ENCODE measurements at regions not wholly inside any gene's neighbourhood (a gene's known extent, or its start where the extent isn't known, plus 50 kb on each side); places are given as distances from the start of the nearest gene placed in this dataset.
A peak's percentile ranks its signal among the peaks of the same experiment; 100 is the strongest.
"Not testable (repeated sequence)": the region's sequence is repeated elsewhere in the genome, so short reads cannot be mapped to it uniquely, and the experiment has no call there.

GRCh38 chr2:142291969-142292368 is 161.2 kb upstream of the LRP1B start:
- intact Hi-C loops (cut with DNase I) = no loop called here
- Histone ChIP-seq H3K36me3 (no peaks in the 10 kb centered on the region), H3K27ac (no peak overlapping the region), H3K4me3 (no peak overlapping the region), H3K27me3 (no peaks in the 10 kb centered on the region), H3K9me3 (no peaks in the 10 kb centered on the region), H3K4me1 (no peaks in the 10 kb centered on the region)
- 68 to 81% (median 75%) methylated on average over 2 of the region's 2 CpGs for WGBS, 4 donors
- ATAC-seq (no peak), DNase-seq (no peak)
- TF ChIP-seq, protein P1, sequence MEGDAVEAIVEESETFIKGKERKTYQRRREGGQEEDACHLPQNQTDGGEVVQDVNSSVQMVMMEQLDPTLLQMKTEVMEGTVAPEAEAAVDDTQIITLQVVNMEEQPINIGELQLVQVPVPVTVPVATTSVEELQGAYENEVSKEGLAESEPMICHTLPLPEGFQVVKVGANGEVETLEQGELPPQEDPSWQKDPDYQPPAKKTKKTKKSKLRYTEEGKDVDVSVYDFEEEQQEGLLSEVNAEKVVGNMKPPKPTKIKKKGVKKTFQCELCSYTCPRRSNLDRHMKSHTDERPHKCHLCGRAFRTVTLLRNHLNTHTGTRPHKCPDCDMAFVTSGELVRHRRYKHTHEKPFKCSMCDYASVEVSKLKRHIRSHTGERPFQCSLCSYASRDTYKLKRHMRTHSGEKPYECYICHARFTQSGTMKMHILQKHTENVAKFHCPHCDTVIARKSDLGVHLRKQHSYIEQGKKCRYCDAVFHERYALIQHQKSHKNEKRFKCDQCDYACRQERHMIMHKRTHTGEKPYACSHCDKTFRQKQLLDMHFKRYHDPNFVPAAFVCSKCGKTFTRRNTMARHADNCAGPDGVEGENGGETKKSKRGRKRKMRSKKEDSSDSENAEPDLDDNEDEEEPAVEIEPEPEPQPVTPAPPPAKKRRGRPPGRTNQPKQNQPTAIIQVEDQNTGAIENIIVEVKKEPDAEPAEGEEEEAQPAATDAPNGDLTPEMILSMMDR (IDR thresholded peaks at IDR 0.05) = no peak
- no peak for TF ChIP-seq POLR2A (IDR thresholded peaks at IDR 0.05)

GRCh38 chr2:142290931-142291330 is 160.1 kb upstream of the LRP1B start:
- ATAC-seq (no peak), DNase-seq (no peak)
- TF ChIP-seq POLR2A (IDR thresholded peaks at IDR 0.05) = no peak
- TF ChIP-seq, protein P1 (IDR thresholded peaks at IDR 0.05) = no peak
- Histone ChIP-seq H3K4me1 (no peaks in the 10 kb centered on the region), H3K27me3 (peaks cover 0 to 7% (median 0%) of the 10 kb centered on the region in 9 donors), H3K4me3 (no peak overlapping the region), H3K9me3 (no peaks in the 10 kb centered on the region), H3K27ac (no peak overlapping the region), H3K36me3 (no peaks in the 10 kb centered on the region)
- intact Hi-C loops (cut with DNase I) = no loop called here
- WGBS, 4 donors = 50 to 56% (median 53%) methylated on average over 3 of the region's 3 CpGs

DNA sequence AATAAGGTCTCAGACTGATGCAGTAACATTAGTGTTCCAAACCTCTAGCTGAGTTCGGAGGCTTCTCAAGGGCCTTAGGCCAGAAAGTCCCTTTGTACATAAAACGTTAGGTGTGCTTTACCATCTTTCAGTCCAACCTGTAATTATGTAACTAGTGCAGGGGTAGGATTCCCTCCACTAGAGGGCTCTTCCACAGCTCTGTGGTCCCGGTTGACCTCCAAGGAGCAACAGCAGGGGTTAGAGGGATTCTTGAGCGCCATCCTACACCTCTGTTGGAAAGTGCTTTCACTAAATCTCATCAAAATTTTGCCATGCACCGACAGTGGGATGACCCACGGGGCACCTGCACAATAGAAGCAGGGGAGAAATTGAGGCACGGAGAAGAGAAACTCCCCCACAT is 155.8 kb upstream of the LRP1B start:
- Histone ChIP-seq H3K9me3 (no peaks in the 10 kb centered on the region), H3K27ac (no peak overlapping the region), H3K36me3 (no peaks in the 10 kb centered on the region), H3K4me1 (no peaks in the 10 kb centered on the region), H3K27me3 (peaks cover 0 to 7% (median 0%) of the 10 kb centered on the region in 9 donors), H3K4me3 (no peak overlapping the region)
- DNase-seq (no peak), ATAC-seq (no peak)
- WGBS, 4 donors = 36 to 54% (median 40%) methylated on average over 7 of the region's 7 CpGs
- intact Hi-C loops (cut with DNase I) = no loop called here
- TF ChIP-seq, protein P1 (IDR thresholded peaks at IDR 0.05) = peak in 1 of 12 donors; percentile 7
- no peak for TF ChIP-seq POLR2A (IDR thresholded peaks at IDR 0.05)

DNA sequence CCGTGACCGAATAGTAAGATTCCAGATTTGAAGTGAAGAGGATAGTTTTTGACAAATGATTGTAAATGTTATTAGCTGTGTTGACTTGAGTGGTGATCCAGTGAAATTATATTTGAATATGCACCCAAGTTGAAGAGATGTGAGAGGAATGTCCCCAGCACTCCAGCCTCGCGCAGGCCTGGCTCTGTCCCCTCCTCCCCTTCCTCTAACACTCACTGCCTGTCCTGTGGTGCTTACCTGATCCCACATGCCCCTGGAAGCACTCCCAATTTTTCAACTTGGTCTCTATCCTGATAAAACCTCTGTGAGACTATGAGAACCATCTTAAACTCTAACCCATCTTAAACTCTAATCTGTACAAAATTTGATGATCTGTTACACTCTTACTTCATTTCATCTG is 154.7 kb upstream of the LRP1B start:
- TF ChIP-seq, protein P1 (IDR thresholded peaks at IDR 0.05) = no peak
- no peak for TF ChIP-seq POLR2A (IDR thresholded peaks at IDR 0.05)
- ATAC-seq (no peak), DNase-seq (no peak)
- Histone ChIP-seq H3K4me3 (no peak overlapping the region), H3K36me3 (no peaks in the 10 kb centered on the region), H3K27ac (no peak overlapping the region), H3K9me3 (no peaks in the 10 kb centered on the region), H3K4me1 (no peaks in the 10 kb centered on the region), H3K27me3 (peaks cover 0 to 7% (median 0%) of the 10 kb centered on the region in 9 donors)
- 63 to 84% (median 70%) methylated on average over 4 of the region's 4 CpGs for WGBS, 4 donors
- intact Hi-C loops (cut with DNase I) = no loop called here

- ATAC-seq; H3K9me3 ChIP-seq; H3K36me3 ChIP-seq; H3K4me1 ChIP-seq; intact Hi-C loops (cut with DNase I); DNase-seq; H3K27ac ChIP-seq; H3K27me3 ChIP-seq; H3K4me3 ChIP-seq: not testable (repeated sequence)
- WGBS, 4 donors = 72 to 80% (median 74%) methylated on average over 4 of the region's 4 CpGs
Measured at GRCh38 chr2:142284336-142284735, 153.5 kb upstream of the LRP1B start.
